ENCODE measurements at regions not wholly inside any gene's neighbourhood (a gene's known extent, or its start where the extent isn't known, plus 50 kb on each side); places are given as distances from the start of the nearest gene placed in this dataset.

GRCh38 chr4:167421201-167421600 is 186.9 kb upstream of the SPOCK3 start:
- H3K27ac ChIP-seq (ENCODE audit: low read length) = no peak overlapping the region
- no peaks in the 10 kb centered on the region for H3K27me3 ChIP-seq (ENCODE audit: control insufficient read depth, insufficient read depth, low read length)
- TF ChIP-seq POLR2AphosphoS5 (IDR thresholded peaks at IDR 0.05; ENCODE audit: low read depth, low read length) (no peak), CTCF (IDR thresholded peaks at IDR 0.05) (no peak), REST (IDR thresholded peaks at IDR 0.05; ENCODE audit: insufficient read depth in 1 of 2, low read depth in 2 of 2, low read length in 1 of 2) (no peak), SIN3A (IDR thresholded peaks at IDR 0.05; ENCODE audit: borderline replicate concordance, insufficient read depth, low read depth, low read length) (no peak), TCF7L2 (IDR thresholded peaks at IDR 0.05; ENCODE audit: low read depth, low read length) (no peak)
- H3K4me1 ChIP-seq (ENCODE audit: control insufficient read depth, insufficient read depth, low read length) = no peaks in the 10 kb centered on the region
- H3K4me3 ChIP-seq (ENCODE audit: low read depth in 2 of 2, low read length in 2 of 2) = no peak overlapping the region
- no peak for DNase-seq (ENCODE audit: low read depth, low spot score)
- ChIA-PET CTCF (no interaction called here), POLR2A (no interaction called here)
- in situ Hi-C loops (cut with HindIII; ENCODE audit: low pct_unique_long_range_greater_than_20kb, low sequenced_read_pairs) (no loop called here), intact Hi-C loops (cut with micrococcal nuclease; ENCODE audit: unreplicated experiment) (no loop called here)
- no peaks in the 10 kb centered on the region for H3K9me3 ChIP-seq (ENCODE audit: control insufficient read depth, insufficient read depth, low read depth, low read length)
- no peaks in the 10 kb centered on the region for H3K36me3 ChIP-seq (ENCODE audit: control insufficient read depth, insufficient read depth, low read length)
- no TSS peak for BruUV-seq (replicated peaks)
- ATAC-seq = no peak

GRCh38 chr4:167424341-167425256 is 190.3 kb upstream of the SPOCK3 start:
- no peaks in the 10 kb centered on the region for H3K36me3 ChIP-seq (ENCODE audit: control insufficient read depth, insufficient read depth, low read length)
- no peak overlapping the region for H3K27ac ChIP-seq (ENCODE audit: low read length)
- ATAC-seq (no peak), DNase-seq (ENCODE audit: low read depth, low spot score) (no peak)
- H3K27me3 ChIP-seq (ENCODE audit: control insufficient read depth, insufficient read depth, low read length) = no peaks in the 10 kb centered on the region
- ChIA-PET POLR2A (no interaction called here), CTCF (no interaction called here)
- TF ChIP-seq CTCF (IDR thresholded peaks at IDR 0.05) (no peak), REST (IDR thresholded peaks at IDR 0.05; ENCODE audit: insufficient read depth in 1 of 2, low read depth in 2 of 2, low read length in 1 of 2) (no peak), TCF7L2 (IDR thresholded peaks at IDR 0.05; ENCODE audit: low read depth, low read length) (no peak)
- in situ Hi-C loops (cut with HindIII; ENCODE audit: low pct_unique_long_range_greater_than_20kb, low sequenced_read_pairs) (no loop called here), intact Hi-C loops (cut with micrococcal nuclease; ENCODE audit: unreplicated experiment) (no loop called here)
- no TSS peak for BruUV-seq (replicated peaks)
- no peak overlapping the region for H3K4me3 ChIP-seq (ENCODE audit: low read depth in 2 of 2, low read length in 2 of 2)
- H3K9me3 ChIP-seq (ENCODE audit: control insufficient read depth, insufficient read depth, low read depth, low read length) = no peaks in the 10 kb centered on the region
- H3K4me1 ChIP-seq (ENCODE audit: control insufficient read depth, insufficient read depth, low read length) = no peaks in the 10 kb centered on the region

All from Panc1 (cell line).